Left colon (tissue), 2 donors: ENCODE measurements at regions not wholly inside any gene's neighbourhood (a gene's known extent, or its start where the extent isn't known, plus 50 kb on each side); places are given as distances from the start of the nearest gene placed in this dataset.
"Not testable (repeated sequence)": the region's sequence is repeated elsewhere in the genome, so short reads cannot be mapped to it uniquely, and the experiment has no call there.

ENCODE experiments used
- ATAC-seq: fragments of 200-7000 bp; cut with Tn5 transposase; one replicate; pipeline ENCODE4 v1.9.1; 2020; ENCODE audit warnings: mild to moderate bottlenecking, moderate library complexity
- DNase-seq, 2 donors: peaks; one replicate each; pipeline ENCODE4 v3.0.0-alpha.2; 2020
- intact Hi-C, 2 donors: fragments of 100-400 bp; cut with DNase I in 1 of 2; cut with micrococcal nuclease in 1 of 2; formaldehyde crosslinking; loops; one replicate each; pipeline versions ENCODE4 v1.11.2 to v1.14.0; 2022; cut with DNase I, micrococcal nuclease
- donor health status: DM: no; HTN: no; CAD: no.
- donor health status: DM: yes; HTN: yes; CAD: no.

DNA sequence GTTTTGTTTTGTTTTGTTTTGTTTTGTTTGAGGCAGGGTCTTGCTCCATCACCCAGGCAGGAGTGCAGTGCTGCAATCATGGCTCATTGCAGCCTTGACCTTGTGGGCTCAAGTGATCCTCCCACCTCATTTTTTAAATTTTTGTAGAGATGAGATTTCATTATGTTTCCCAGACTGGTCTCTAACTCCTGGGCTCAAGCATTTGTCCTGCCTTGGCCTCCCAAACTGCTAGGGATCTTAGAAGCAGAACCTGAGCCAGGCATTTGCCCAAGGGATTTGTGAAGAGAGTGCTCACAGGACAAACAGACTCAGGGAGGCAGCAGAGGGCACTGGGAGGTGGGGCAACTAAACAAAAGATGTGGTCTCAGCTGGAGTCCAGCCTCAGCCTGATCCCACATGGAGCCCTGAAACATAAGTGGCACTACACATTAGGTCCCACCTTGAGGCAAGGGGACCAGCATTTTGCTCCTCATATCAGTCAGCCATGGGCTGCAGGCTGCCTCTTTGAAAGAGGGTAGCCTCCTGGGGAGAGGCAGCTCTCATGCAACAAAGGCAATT, 86.2 kb upstream of the CMKLR1 start:
- DNase-seq (no peak), ATAC-seq (no peak)
- intact Hi-C loops = no loop called here

DNA sequence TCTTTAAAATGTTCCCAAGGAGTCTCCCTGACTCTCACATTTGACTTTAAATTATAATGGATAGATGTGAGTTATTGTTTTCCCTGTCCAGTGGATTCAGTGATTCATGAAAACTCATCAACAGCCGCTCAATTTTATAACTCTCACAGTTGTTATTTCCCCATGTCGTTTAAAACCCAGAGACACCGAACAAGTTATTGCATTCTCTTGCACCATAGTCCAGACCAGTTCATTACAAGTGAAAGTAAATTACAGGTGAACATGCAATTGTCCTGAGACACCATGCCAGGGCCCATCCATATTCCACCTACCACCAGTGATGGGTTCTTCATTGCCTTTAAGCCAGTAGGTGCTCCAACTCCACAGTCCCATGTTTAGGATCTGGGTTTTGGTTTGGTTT, 85.7 kb upstream of the CMKLR1 start:
- intact Hi-C loops = no loop called here
- ATAC-seq (no peak), DNase-seq (no peak)

DNA sequence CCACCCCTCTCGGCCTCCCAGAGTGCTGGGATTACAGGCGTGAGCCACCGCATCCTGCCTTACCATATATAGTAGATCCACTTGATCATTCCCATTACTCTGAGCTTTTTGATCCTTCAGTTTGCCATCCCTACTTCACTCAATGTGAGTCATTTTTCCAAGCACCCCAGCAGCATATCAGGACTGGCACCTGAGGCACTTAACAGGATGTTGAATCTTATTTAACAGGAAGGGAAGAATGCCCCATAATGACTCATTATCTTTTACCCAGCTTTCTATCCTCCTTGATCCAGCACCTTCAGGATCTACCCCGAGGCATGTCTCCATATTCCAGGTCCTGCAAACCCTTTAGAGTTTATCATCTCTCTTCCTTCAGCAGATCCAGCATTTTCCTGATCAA, 84.9 kb upstream of the CMKLR1 start:
- intact Hi-C loops = no loop called here
- ATAC-seq (no peak), DNase-seq (no peak)

DNA sequence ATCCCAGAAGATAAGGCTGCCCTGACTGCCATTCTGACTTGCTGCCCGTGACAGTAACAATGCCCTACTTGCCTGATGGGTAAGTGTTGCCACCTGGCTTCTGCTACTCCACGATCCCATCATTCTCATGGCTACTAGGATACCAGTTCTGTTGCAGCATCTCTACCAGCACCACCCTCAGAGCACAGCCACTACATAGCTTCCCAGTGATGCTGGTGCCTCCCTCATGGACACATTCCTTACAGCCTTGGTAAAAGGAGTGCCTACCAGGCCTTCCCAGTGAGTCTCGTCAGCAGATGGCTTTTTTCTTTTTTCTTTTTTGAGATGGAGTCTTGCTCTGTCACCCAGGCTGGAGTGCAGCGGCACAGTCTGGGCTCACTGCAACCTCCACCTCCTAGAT, 84.4 kb upstream of the CMKLR1 start:
- DNase-seq = no peak
- no peak for ATAC-seq
- intact Hi-C loops = no loop called here

DNA sequence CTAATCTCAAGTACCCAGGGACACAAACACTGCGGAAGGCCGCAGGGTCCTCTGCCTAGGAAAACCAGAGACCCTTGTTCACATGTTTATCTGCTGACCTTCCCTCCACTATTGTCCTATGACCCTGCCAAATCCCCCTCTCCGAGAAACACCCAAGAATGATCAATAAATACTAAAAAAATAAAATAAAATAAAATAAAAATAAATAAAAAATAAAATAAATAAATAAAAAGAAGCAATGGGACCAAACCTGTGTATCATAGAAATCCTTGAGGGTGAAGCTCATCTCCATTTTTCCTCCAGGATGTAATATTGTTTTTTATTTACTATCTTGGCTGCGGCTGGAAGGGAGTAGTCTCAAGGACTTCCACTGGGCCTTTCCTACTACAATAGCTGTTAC, 82.0 kb upstream of the CMKLR1 start:
- DNase-seq, intact Hi-C loops, ATAC-seq: not testable (repeated sequence)

DNA sequence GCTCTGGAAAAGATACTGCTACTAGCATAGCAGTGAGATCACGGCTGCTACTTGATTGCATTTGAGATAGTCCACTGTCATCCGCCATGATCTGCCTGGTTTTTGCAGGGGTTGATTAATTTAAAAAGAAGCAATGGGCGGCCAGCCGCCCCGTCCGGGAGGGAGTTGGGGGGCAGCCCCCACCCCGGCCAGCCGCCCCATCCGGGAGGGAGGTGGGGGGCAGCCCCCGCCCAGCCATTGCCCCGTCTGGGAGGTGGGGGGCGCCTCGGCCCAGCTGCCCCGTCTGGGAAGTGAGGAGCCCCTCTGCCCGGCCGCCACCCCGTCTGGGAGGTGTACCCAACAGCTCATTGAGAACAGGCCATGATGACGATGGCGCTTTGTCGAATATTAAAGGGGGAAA, 81.3 kb upstream of the CMKLR1 start:
- ATAC-seq, intact Hi-C loops, DNase-seq: not testable (repeated sequence)

DNA sequence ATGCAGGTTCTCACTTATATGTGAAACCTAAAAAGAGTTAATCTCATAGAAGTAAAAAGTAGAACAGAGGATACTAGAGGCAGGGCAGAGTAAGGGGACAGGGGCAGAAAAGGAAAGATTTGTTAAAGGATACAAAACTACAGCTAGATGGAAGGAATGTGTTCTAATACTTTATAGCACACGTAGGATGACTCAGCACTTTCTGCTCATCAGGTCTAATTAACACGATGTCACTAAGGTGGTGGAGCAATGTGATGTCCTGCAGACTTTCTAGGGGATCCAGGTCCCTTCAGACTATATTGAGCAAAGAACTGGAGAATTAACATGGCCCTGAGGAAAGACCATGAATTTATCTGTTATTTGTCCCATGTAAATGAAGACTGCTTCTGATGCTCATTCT, 80.8 kb upstream of the CMKLR1 start:
- intact Hi-C loops = no loop called here
- no peak for DNase-seq
- no peak for ATAC-seq

DNA sequence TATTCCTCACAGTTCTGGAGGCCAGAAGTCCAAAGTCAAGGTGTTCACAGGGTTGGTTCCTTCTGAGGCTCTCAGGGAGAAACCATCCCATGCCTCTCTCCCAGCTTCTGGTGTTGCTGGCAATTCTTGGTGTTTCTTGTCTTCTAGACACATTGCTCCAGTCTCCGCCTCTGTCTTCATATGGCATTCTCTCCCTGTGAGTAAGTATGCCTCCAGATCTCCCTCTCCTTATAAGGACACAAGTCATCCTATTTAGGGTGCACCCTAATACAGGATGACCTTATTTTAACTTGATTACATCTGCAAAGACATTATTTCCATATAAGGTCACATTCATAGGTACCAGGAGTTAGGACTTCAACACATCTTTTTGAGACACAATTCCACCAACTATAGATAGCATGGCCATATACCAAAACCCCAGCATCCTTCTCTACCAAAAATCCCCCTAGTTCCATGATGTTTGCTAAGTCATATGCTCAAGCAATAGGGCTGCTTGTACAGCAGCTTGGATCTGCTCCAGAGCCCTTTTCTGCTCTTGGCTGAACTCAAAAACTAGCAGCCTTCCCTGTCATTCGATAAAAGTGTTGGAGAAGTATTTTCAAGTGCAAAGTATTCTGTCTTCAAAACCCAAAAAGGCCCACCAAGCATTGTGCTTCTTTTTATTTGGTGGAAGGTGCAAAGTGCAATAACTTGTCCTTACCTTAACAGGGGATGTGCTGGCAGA, 79.2 kb upstream of the CMKLR1 start:
- intact Hi-C loops = no loop called here
- ATAC-seq (no peak), DNase-seq (no peak)

DNA sequence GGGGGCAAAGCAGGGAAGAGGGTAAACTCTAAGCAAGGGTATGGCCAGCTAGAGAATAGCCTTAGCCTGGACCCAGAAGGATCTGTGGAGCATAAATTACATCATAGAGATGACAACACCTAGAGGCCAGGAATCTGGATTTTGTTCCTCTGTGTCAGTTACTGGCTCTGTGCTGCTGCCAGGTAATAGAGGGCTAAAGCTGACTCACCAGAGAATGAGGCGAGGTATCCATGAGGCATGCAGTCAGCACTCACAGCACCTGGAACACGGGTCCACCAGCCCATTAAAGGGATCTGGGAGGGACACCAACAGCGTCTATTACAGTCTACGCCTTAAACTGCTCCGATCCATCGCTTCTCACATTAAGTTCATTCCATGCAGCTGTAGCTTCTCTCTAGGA, 74.9 kb upstream of the CMKLR1 start:
- intact Hi-C loops = no loop called here
- DNase-seq (no peak), ATAC-seq (no peak)

DNA sequence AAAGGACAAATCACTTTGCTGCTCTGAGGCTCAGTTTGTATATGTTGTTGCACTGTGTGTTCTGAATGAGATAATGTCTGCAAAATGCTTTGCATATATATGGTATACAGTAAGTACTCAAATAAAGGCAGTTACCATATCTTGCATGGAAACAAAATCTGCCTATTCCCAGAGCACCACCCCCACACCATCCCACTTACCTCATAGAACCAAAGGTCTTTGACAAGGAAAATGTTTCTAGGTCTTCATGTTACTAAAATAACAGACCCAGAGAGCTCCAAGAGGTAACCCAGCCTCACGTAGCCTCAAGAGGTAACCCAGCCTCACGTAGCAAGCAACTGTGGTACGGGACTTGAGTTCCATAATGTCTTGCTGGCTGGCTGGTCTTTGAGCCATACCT, 71.6 kb upstream of the CMKLR1 start:
- DNase-seq (no peak), ATAC-seq (no peak)
- intact Hi-C loops = no loop called here

DNA sequence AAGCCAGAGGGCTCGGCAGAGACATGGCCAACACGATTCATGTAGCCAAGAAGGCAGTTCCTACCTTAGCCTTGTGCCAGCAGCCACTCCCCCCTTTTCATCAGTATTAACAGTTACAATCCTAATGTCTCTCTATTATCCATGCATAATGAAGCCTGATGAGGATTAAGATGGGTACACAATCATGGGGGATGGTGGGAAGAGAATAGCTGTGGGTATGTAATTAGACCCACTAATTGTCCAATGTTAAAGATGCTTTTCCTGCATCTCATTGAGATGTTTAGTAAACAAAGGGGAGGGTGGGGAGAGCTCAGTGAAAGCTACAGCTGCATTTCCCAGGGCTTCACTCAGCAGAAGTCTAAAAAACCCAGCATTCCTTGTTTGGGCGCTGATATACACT, 70.4 kb upstream of the CMKLR1 start:
- ATAC-seq = no peak
- no peak for DNase-seq
- intact Hi-C loops = no loop called here

DNA sequence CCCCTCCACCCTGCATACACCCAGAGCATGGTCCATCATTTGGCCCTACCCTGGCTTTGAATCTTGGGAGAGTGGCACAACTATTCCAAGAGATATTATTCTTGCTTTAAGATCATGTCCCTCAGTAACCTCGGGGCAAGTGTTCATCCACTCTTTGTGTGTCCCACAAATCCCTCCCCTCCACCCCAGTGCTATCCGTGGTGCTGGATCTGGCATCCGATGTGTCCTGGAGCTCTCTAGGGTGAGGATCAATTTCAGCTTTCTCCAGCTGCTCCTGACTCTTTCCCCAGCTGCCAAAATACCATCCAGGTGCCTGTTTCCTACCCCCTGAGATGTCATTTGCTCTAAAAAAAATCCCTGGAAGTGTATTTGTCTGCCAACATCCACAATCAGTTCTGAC, 64.8 kb upstream of the CMKLR1 start:
- intact Hi-C loops = no loop called here
- ATAC-seq (no peak), DNase-seq (no peak)

DNA sequence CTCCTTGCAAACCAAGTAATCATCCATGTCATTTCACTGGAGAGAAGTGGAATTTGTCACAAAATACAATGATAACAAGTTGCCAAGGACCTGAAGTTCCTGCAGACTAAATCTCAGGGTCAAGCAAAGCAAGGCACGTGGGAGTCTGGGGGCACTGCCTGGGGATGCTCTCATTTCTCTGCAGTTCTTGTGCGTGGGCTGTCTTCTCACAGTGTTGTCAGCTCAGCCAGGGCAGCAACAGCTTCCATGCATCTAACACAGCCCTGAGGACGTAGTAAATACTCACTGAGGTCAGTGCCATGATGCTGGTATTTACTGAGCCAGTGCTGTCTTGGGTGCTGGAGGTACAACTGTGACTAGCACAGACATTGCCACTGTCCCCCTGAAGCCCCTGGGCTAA, 62.9 kb upstream of the CMKLR1 start:
- no peak for DNase-seq
- intact Hi-C loops = no loop called here
- no peak for ATAC-seq

DNA sequence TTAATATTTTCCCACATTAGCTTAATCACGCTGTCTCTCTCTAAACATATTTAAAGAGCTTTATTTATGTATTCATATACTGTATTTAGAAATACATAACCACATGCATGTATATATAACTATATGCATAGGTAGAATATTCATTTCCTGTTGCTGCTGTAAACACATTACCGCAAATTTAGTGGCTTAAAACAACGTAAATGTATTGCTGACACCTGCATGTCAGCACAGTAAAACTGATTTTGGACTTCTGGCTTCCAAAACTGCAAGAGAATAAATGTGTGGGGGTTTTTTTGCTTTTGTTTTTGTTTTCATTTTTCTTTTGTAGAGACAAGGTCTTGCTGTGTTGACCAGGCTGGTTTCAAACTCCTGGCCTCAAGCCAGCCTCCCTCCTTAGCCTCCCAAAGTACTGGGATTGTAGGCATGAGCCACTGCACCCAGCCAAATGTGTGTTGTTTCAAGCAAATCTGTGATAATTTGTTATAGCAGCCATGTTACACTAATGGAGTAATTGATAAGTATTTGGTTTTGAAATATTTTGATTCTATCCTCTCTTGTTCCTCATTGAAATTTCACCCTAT, 61.9 kb upstream of the CMKLR1 start:
- intact Hi-C loops = no loop called here
- no peak for ATAC-seq
- DNase-seq = no peak

DNA sequence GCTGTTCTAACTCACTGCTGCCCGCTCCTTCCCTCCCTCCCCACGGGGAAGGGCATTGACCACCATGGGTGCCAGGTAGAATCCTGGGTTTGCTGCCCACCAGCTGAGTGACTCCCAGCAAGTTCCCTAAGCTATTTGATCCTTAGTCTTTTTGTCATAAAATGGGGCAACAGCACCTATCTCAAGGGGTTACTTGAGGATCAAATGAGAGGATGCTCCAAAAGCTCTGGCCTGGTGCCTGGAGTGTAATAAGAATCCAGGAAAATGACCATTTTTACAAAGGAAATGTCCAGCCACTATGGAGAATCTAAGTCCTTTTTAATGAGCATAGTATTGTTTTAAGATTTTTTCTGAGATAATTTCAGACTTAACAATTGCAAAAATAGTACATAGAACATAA, 61.4 kb upstream of the CMKLR1 start:
- ATAC-seq = no peak
- intact Hi-C loops = no loop called here
- no peak for DNase-seq

DNA sequence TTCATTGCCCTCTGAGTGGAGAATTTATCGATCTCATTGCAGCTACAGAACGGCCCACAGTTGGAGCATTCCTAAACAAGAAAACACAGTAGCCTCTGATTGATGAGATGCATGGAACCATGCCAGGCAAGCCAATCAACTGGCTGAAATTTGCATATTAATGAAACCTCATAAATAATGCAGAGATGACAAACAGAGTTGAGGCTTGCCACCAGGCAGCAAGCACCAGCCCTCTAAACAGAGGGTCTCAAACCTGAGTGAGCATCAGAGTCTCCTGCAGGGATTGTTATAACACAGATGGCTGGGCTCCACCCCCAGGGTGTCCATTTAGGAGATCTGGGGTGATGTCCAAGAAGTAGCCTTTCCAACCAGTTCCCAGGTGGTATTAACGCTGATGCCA, 60.9 kb upstream of the CMKLR1 start:
- intact Hi-C loops = no loop called here
- no peak for DNase-seq
- ATAC-seq = no peak

DNA sequence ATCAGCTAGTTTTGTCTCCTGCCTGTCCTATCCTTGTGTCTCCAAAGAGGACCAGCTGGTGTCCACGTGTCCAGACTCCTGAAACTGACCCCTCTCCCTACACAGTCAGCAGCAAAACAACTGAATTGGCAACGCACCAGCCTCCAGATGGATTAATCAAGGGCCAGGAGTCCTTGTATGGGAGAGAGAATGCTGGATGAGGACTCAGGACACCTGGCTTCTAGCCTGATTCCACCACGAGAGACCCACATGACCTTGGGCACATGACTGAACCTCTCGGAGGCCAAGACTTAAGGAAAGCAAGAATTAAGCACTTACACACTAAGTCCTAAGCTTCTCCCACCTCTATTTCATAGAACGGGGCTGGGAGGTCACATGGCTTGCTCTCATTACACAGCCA, 60.4 kb upstream of the CMKLR1 start:
- intact Hi-C loops = no loop called here
- ATAC-seq (no peak), DNase-seq (peak; percentile 5 to 27)

DNA sequence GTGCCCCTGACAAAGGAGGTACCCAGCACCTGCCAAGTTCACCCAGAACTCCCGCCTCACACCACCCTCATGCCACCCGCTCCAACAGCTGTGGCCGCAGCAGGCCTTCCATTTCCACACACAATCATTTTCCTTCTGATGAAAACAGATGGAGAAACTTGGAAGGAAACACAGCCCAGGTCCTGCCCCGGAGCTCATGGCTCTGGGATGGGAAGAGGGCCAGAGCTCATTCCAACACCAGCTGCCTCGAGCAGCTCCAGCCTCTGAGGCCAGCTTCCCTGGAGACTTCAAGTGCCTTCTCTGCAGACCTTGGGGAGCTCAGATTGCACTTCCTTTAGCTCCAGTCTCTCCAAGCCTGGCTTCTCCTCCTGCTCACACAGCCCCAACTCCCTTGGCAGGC, 55.1 kb upstream of the CMKLR1 start:
- ATAC-seq (no peak), DNase-seq (peak in 1 of 2 donors; percentile 33)
- intact Hi-C loops = no loop called here

DNA sequence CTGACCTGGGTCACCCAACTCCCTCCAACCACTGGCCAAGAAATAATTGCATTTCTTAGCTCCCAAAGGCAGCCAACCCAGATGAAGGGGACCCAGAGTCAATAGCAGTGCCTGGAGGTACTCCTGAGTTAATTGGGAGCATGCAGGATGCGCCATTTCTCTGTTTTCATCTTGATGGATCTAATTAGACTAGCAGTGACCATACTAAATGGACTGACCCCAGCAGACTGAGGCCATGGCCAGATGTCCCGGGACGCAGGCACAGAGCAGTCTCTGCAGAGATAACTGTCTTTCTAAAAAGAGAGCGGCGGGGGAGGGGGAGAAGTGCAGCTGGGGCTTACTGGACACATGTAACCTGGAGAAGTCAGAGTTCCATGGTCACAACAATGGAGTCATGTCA, 53.2 kb upstream of the CMKLR1 start:
- no peak for ATAC-seq
- intact Hi-C loops = no loop called here

DNA sequence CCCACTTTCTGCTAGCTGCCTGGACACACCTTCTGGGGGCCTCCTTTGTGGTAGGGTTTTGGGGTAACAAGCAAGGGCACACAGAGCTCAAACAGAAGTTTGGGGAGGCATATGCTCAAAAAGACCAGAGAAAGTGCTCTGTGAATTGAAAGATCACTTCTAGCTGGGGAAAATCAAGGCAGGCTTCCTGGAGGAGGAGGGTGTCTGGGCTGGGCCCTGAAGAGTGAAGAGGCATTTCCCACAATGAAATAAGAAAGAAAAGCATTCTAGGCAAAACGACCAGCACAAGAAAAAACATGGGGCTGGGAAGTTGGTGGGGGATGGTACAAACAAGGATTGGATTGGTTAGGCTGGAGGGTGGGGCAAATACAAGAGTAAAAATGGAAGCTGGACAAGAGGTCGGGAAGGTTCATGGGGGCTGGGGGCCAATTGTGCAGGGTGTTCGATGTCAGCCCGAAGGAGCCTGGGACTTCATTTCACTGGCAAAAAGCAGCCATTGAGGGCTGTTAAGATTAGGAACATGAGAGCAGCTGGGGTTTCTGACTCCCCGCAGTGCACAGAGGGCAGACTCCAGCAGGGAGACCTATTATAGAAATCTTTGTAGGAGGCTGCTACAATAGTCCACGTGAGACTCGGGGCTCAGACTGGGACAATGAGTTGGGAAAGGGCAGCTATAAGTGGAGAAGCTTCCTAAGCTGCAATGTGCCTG, 51.5 kb upstream of the CMKLR1 start:
- ATAC-seq (no peak), DNase-seq (no peak)
- intact Hi-C loops = no loop called here

More for the DNA sequence above, 53.2 kb upstream of the CMKLR1 start:
- no peak for DNase-seq
